ENCODE measurements at regions not wholly inside any gene's neighbourhood (a gene's known extent, or its start where the extent isn't known, plus 50 kb on each side); places are given as distances from the start of the nearest gene placed in this dataset.

- TF ChIP-seq CTCF (IDR thresholded peaks at IDR 0.05; ENCODE audit: insufficient read depth, low read depth, low read length), result no peak
- TF ChIP-seq EZH2 (IDR thresholded peaks at IDR 0.05; ENCODE audit: insufficient read depth, low read length), result no peak
Measured at GRCh38 chr14:61191733-61192132, 89.4 kb downstream of the TMEM30B start.

Data from astrocyte (in vitro differentiated cells and primary cell).